ENCODE measurements at regions not wholly inside any gene's neighbourhood (a gene's known extent, or its start where the extent isn't known, plus 50 kb on each side); places are given as distances from the start of the nearest gene placed in this dataset.

- no peak for DNase-seq (ENCODE audit: low spot score)
- H3K27me3 ChIP-seq (replicated peaks; ENCODE audit: insufficient read depth): no peaks in the 10 kb centered on the region
- intact Hi-C loops (cut with DNase I): no loop called here
- no peaks in the 10 kb centered on the region for H3K9me3 ChIP-seq
- 58% methylated on average over 7 of the region's 7 CpGs for WGBS
- H3K4me3 ChIP-seq: no peak overlapping the region
- H3K4me1 ChIP-seq (replicated peaks): peaks cover 4% of the 10 kb centered on the region
- no peak overlapping the region for H3K27ac ChIP-seq
- no peaks in the 10 kb centered on the region for H3K36me3 ChIP-seq
- TF ChIP-seq POLR2AphosphoS5 (IDR thresholded peaks at IDR 0.05) (no peak), POLR2A (IDR thresholded peaks at IDR 0.05) (no peak)
- TF ChIP-seq, protein P1, sequence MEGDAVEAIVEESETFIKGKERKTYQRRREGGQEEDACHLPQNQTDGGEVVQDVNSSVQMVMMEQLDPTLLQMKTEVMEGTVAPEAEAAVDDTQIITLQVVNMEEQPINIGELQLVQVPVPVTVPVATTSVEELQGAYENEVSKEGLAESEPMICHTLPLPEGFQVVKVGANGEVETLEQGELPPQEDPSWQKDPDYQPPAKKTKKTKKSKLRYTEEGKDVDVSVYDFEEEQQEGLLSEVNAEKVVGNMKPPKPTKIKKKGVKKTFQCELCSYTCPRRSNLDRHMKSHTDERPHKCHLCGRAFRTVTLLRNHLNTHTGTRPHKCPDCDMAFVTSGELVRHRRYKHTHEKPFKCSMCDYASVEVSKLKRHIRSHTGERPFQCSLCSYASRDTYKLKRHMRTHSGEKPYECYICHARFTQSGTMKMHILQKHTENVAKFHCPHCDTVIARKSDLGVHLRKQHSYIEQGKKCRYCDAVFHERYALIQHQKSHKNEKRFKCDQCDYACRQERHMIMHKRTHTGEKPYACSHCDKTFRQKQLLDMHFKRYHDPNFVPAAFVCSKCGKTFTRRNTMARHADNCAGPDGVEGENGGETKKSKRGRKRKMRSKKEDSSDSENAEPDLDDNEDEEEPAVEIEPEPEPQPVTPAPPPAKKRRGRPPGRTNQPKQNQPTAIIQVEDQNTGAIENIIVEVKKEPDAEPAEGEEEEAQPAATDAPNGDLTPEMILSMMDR (IDR thresholded peaks at IDR 0.05): no peak
Measured at GRCh38 chr17:73774852-73775251, 130.6 kb upstream of the SDK2 start.

DNA sequence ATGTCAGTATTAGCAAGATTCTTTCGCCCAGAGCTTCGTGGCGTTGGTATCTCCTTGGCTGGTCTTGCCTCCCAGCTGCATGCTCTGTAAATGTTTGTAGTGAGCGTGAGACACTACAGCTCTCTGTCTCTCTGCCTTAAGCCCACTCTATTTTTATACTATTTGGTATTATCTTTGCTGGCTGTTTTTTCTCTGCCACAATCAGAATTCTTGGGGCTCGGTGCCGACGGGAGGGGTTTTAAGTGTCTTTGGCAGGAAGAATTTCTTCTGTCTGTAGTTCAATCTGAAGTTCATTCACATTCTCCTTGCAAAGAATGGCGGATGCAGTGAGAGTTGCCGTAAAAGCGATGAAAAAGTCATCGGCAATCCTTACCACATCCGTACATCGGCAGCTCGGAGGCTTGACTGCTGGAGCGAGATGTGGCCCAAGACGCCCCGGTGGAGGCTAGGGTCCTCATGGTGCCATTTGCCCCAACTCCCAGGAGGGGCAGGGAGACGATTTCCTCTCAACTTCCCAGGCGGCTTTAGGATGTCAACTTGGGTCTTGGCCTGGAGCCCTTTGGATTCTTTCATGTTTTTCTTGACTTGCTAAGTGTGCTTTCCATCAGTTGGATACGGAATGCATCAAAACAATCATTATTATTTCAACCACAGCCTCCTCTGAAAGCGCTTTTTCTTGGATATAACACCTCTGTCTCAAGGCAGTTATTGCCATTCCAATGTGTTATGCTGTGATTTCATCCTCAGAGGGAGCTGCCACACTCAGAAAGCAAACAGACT is 132.3 kb upstream of the SDK2 start:
- H3K27me3 ChIP-seq (replicated peaks; ENCODE audit: insufficient read depth): no peaks in the 10 kb centered on the region
- no peak for DNase-seq (ENCODE audit: low spot score)
- TF ChIP-seq POLR2AphosphoS5 (IDR thresholded peaks at IDR 0.05): no peak
- intact Hi-C loops (cut with DNase I): no loop called here
- no peaks in the 10 kb centered on the region for H3K4me1 ChIP-seq (replicated peaks)
- WGBS: 87% methylated on average over 21 of the region's 21 CpGs
- no peak overlapping the region for H3K4me3 ChIP-seq
- H3K36me3 ChIP-seq: no peaks in the 10 kb centered on the region
- no peaks in the 10 kb centered on the region for H3K9me3 ChIP-seq
- no peak overlapping the region for H3K27ac ChIP-seq

DNA sequence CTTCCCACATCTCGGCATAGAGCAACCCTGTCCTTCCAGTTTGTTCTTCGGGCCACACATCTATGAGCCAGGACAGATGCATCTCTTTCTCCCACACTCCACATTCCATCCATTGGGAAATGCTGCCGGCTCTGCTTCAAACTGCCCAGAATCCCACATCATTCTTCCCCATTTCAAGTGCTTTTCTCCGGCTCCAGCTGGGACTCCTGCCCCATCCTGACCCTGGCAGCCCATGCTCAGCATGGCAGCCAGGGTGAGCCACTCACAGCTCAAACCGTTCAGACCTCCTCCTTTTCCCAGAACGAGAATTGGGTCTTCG is 132.8 kb upstream of the SDK2 start:
- DNase-seq (ENCODE audit: low spot score): no peak
- H3K9me3 ChIP-seq: no peaks in the 10 kb centered on the region
- intact Hi-C loops (cut with DNase I): no loop called here
- TF ChIP-seq, protein P1 (IDR thresholded peaks at IDR 0.05): no peak
- TF ChIP-seq POLR2A (IDR thresholded peaks at IDR 0.05) (no peak), POLR2AphosphoS5 (IDR thresholded peaks at IDR 0.05) (no peak)
- H3K4me1 ChIP-seq (replicated peaks): no peaks in the 10 kb centered on the region
- no peak overlapping the region for H3K4me3 ChIP-seq
- H3K27me3 ChIP-seq (replicated peaks; ENCODE audit: insufficient read depth): no peaks in the 10 kb centered on the region
- 47% methylated on average over 7 of the region's 7 CpGs for WGBS
- no peaks in the 10 kb centered on the region for H3K36me3 ChIP-seq
- no peak overlapping the region for H3K27ac ChIP-seq

- intact Hi-C loops (cut with DNase I): no loop called here
- H3K4me1 ChIP-seq (replicated peaks): no peaks in the 10 kb centered on the region
- no peak overlapping the region for H3K4me3 ChIP-seq
- peaks cover 3% of the 10 kb centered on the region for H3K27me3 ChIP-seq (replicated peaks; ENCODE audit: insufficient read depth)
- TF ChIP-seq POLR2A (IDR thresholded peaks at IDR 0.05): no peak
- TF ChIP-seq POLR2AphosphoS5 (IDR thresholded peaks at IDR 0.05): no peak
- TF ChIP-seq, protein P1 (IDR thresholded peaks at IDR 0.05): no peak
- no peaks in the 10 kb centered on the region for H3K9me3 ChIP-seq
- H3K36me3 ChIP-seq: no peaks in the 10 kb centered on the region
- DNase-seq (ENCODE audit: low spot score): no peak
- 26% methylated on average over 6 of the region's 6 CpGs for WGBS
- no peak overlapping the region for H3K27ac ChIP-seq
Measured at GRCh38 chr17:73782231-73782630, 138.0 kb upstream of the SDK2 start.

GRCh38 chr17:73782641-73783381 is 138.6 kb upstream of the SDK2 start:
- no peak overlapping the region for H3K27ac ChIP-seq
- no peaks in the 10 kb centered on the region for H3K36me3 ChIP-seq
- peaks cover 5% of the 10 kb centered on the region for H3K27me3 ChIP-seq (replicated peaks; ENCODE audit: insufficient read depth)
- no peak for DNase-seq (ENCODE audit: low spot score)
- H3K4me3 ChIP-seq: no peak overlapping the region
- intact Hi-C loops (cut with DNase I): no loop called here
- no peaks in the 10 kb centered on the region for H3K9me3 ChIP-seq
- TF ChIP-seq, protein P1 (IDR thresholded peaks at IDR 0.05): no peak
- no peaks in the 10 kb centered on the region for H3K4me1 ChIP-seq (replicated peaks)
- WGBS: 77% methylated on average over 11 of the region's 11 CpGs

All from prostate gland (tissue), 2 donors.